ENCODE measurements at regions not wholly inside any gene's neighbourhood (a gene's known extent, or its start where the extent isn't known, plus 50 kb on each side); places are given as distances from the start of the nearest gene placed in this dataset.

DNA sequence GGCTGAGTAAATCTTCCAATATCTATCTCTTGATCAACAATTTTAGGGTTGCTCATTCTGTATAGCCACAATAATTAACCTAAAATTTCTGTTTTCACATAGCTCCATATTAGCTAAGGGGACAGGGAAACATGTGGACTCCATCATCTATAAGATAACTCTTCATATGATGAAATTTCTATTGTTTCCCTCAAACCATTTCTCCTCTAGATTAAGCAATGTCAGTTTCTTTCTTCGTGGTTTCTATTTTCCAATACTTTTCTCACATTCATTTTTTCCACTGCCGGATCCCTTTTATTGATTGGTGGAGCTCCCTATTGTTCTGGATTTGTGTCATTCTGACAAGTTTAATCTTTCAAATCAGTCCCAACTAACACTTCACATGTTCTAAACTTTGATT is 1221.3 kb upstream of the ZEB2 start:
- Histone ChIP-seq H2AFZ (ENCODE audit: low read depth, low read length) (no peak overlapping the region), H3K9me3 (ENCODE audit: insufficient read depth, low read depth, low read length) (no peaks in the 10 kb centered on the region), H3K4me2 (ENCODE audit: low read length) (no peak overlapping the region), H3K27me3 (ENCODE audit: insufficient read depth, low read length) (no peaks in the 10 kb centered on the region), H3K79me2 (ENCODE audit: insufficient read depth, low read length) (no peaks in the 10 kb centered on the region), H3K4me1 (ENCODE audit: insufficient read depth, low read length) (peaks cover 11% of the 10 kb centered on the region), H3K36me3 (ENCODE audit: insufficient read depth, low read length) (no peaks in the 10 kb centered on the region), H3K4me3 (ENCODE audit: insufficient read depth, low read depth, low read length) (no peak overlapping the region), H4K20me1 (ENCODE audit: insufficient read depth, low read length) (no peaks in the 10 kb centered on the region), H3K27ac (ENCODE audit: low read depth, low read length) (no peak overlapping the region), H3K9ac (ENCODE audit: low read length) (no peak overlapping the region)
- no peak overlapping the region for H3K4me3 Mint-ChIP-seq (ENCODE audit: unreplicated experiment)
- no peak overlapping the region for H3K27ac Mint-ChIP-seq (ENCODE audit: unreplicated experiment)
- H3K27me3 Mint-ChIP-seq (ENCODE audit: low read depth, unreplicated experiment) = no peaks in the 10 kb centered on the region
- no peaks in the 10 kb centered on the region for H3K36me3 Mint-ChIP-seq (ENCODE audit: low read depth, unreplicated experiment)
- TF ChIP-seq EZH2 (IDR thresholded peaks at IDR 0.05; ENCODE audit: insufficient read depth, low read length) (no peak), CTCF (IDR thresholded peaks at IDR 0.05; ENCODE audit: insufficient read depth, low read depth, low read length) (no peak)
- H3K9me3 Mint-ChIP-seq (ENCODE audit: unreplicated experiment) = no peaks in the 10 kb centered on the region
- FAIRE-seq (no peak), DNase-seq (ENCODE audit: low read depth) (no peak)
- peaks cover 25% of the 10 kb centered on the region for H3K4me1 Mint-ChIP-seq (ENCODE audit: low read depth, unreplicated experiment)

GRCh38 chr2:145740302-145740701 is 1220.4 kb upstream of the ZEB2 start:
- Mint-ChIP-seq H3K4me1 (ENCODE audit: low read depth, unreplicated experiment) (peaks cover 25% of the 10 kb centered on the region), H3K27ac (ENCODE audit: unreplicated experiment) (peak overlapping the region; percentile 56), H3K36me3 (ENCODE audit: low read depth, unreplicated experiment) (no peaks in the 10 kb centered on the region), H3K9me3 (ENCODE audit: unreplicated experiment) (no peaks in the 10 kb centered on the region), H3K4me3 (ENCODE audit: unreplicated experiment) (no peak overlapping the region), H3K27me3 (ENCODE audit: low read depth, unreplicated experiment) (no peaks in the 10 kb centered on the region)
- TF ChIP-seq CTCF (IDR thresholded peaks at IDR 0.05; ENCODE audit: insufficient read depth, low read depth, low read length) (no peak), EZH2 (IDR thresholded peaks at IDR 0.05; ENCODE audit: insufficient read depth, low read length) (no peak)
- H3K27ac ChIP-seq (ENCODE audit: low read depth, low read length) = no peak overlapping the region
- H2AFZ ChIP-seq (ENCODE audit: low read depth, low read length) = no peak overlapping the region
- peaks cover 8% of the 10 kb centered on the region for H3K4me1 ChIP-seq (ENCODE audit: insufficient read depth, low read length)
- DNase-seq (ENCODE audit: low read depth) (peak; percentile 67), FAIRE-seq (peak; percentile 72)
- no peak overlapping the region for H3K4me3 ChIP-seq (ENCODE audit: insufficient read depth, low read depth, low read length)
- no peaks in the 10 kb centered on the region for H3K9me3 ChIP-seq (ENCODE audit: insufficient read depth, low read depth, low read length)
- H4K20me1 ChIP-seq (ENCODE audit: insufficient read depth, low read length) = no peaks in the 10 kb centered on the region
- no peak overlapping the region for H3K9ac ChIP-seq (ENCODE audit: low read length)
- no peak overlapping the region for H3K4me2 ChIP-seq (ENCODE audit: low read length)
- no peaks in the 10 kb centered on the region for H3K27me3 ChIP-seq (ENCODE audit: insufficient read depth, low read length)
- H3K36me3 ChIP-seq (ENCODE audit: insufficient read depth, low read length) = no peaks in the 10 kb centered on the region
- H3K79me2 ChIP-seq (ENCODE audit: insufficient read depth, low read length) = no peaks in the 10 kb centered on the region

GRCh38 chr2:145739681-145740080 is 1219.8 kb upstream of the ZEB2 start:
- H3K79me2 ChIP-seq (ENCODE audit: insufficient read depth, low read length) = no peaks in the 10 kb centered on the region
- H3K4me1 ChIP-seq (ENCODE audit: insufficient read depth, low read length) = peaks cover 3% of the 10 kb centered on the region
- DNase-seq (ENCODE audit: low read depth) (no peak), FAIRE-seq (no peak)
- H3K4me3 ChIP-seq (ENCODE audit: insufficient read depth, low read depth, low read length) = no peak overlapping the region
- no peaks in the 10 kb centered on the region for H3K36me3 Mint-ChIP-seq (ENCODE audit: low read depth, unreplicated experiment)
- no peaks in the 10 kb centered on the region for H3K27me3 ChIP-seq (ENCODE audit: insufficient read depth, low read length)
- H3K4me1 Mint-ChIP-seq (ENCODE audit: low read depth, unreplicated experiment) = peaks cover 20% of the 10 kb centered on the region
- H3K27ac ChIP-seq (ENCODE audit: low read depth, low read length) = no peak overlapping the region
- H3K4me2 ChIP-seq (ENCODE audit: low read length) = no peak overlapping the region
- no peak overlapping the region for H3K4me3 Mint-ChIP-seq (ENCODE audit: unreplicated experiment)
- no peaks in the 10 kb centered on the region for H3K27me3 Mint-ChIP-seq (ENCODE audit: low read depth, unreplicated experiment)
- H3K27ac Mint-ChIP-seq (ENCODE audit: unreplicated experiment) = no peak overlapping the region
- H3K9me3 ChIP-seq (ENCODE audit: insufficient read depth, low read depth, low read length) = no peaks in the 10 kb centered on the region
- no peaks in the 10 kb centered on the region for H3K9me3 Mint-ChIP-seq (ENCODE audit: unreplicated experiment)
- H2AFZ ChIP-seq (ENCODE audit: low read depth, low read length) = no peak overlapping the region
- no peaks in the 10 kb centered on the region for H4K20me1 ChIP-seq (ENCODE audit: insufficient read depth, low read length)
- no peak overlapping the region for H3K9ac ChIP-seq (ENCODE audit: low read length)
- H3K36me3 ChIP-seq (ENCODE audit: insufficient read depth, low read length) = no peaks in the 10 kb centered on the region
- TF ChIP-seq CTCF (IDR thresholded peaks at IDR 0.05; ENCODE audit: insufficient read depth, low read depth, low read length) (no peak), EZH2 (IDR thresholded peaks at IDR 0.05; ENCODE audit: insufficient read depth, low read length) (no peak)

All from astrocyte (in vitro differentiated cells and primary cell).